Cardiac septum (tissue), 1 donor: ENCODE measurements at regions not wholly inside any gene's neighbourhood (a gene's known extent, or its start where the extent isn't known, plus 50 kb on each side); places are given as distances from the start of the nearest gene placed in this dataset.
A peak's percentile ranks its signal among the peaks of the same experiment; 100 is the strongest.
"Not testable (repeated sequence)": the region's sequence is repeated elsewhere in the genome, so short reads cannot be mapped to it uniquely, and the experiment has no call there.

Experiments used
- DNase-seq: peaks from one replicate; pipeline ENCODE4 v3.0.0-alpha.2; 2020; ENCODE audit warnings: low spot score
- intact Hi-C: fragments of 100-400 bp; cut with DNase I; formaldehyde crosslinking; loops from one replicate; pipeline ENCODE4 v1.14.0; 2022
- donor health status: DM: no; HTN: no; CAD: no.

- DNase-seq, intact Hi-C loops: not testable (repeated sequence)
Observed at GRCh38 chr2:87331940-87332583, 310.4 kb upstream of the PLGLB1 start.

GRCh38 chr2:87334888-87335287 is 313.2 kb upstream of the PLGLB1 start:
- DNase-seq, intact Hi-C loops: not testable (repeated sequence)

GRCh38 chr2:87338998-87339397 is 317.4 kb upstream of the PLGLB1 start:
- DNase-seq, intact Hi-C loops: not testable (repeated sequence)

GRCh38 chr2:87341601-87342014 is 320.0 kb upstream of the PLGLB1 start:
- DNase-seq, result peak; percentile 88
- intact Hi-C loops, result not testable (repeated sequence)

- intact Hi-C loops, DNase-seq: not testable (repeated sequence)
Observed at GRCh38 chr2:87342175-87342574, 320.5 kb upstream of the PLGLB1 start.

GRCh38 chr2:87343347-87343746 is 321.7 kb upstream of the PLGLB1 start:
- not testable (repeated sequence) for DNase-seq

GRCh38 chr2:87345283-87345682 is 323.6 kb upstream of the PLGLB1 start:
- intact Hi-C loops, result not testable (repeated sequence)

More at GRCh38 chr2:87343347-87343746, 321.7 kb upstream of the PLGLB1 start:
- intact Hi-C loops, result not testable (repeated sequence)

GRCh38 chr2:87348556-87348955 is 326.9 kb upstream of the PLGLB1 start:
- intact Hi-C loops, DNase-seq: not testable (repeated sequence)

More at GRCh38 chr2:87345283-87345682, 323.6 kb upstream of the PLGLB1 start:
- not testable (repeated sequence) for DNase-seq

GRCh38 chr2:87349006-87349405 is 327.4 kb upstream of the PLGLB1 start:
- DNase-seq, intact Hi-C loops: not testable (repeated sequence)

GRCh38 chr2:87352178-87352934 is 330.7 kb upstream of the PLGLB1 start:
- DNase-seq, intact Hi-C loops: not testable (repeated sequence)

GRCh38 chr2:87353408-87353807 is 331.8 kb upstream of the PLGLB1 start:
- intact Hi-C loops, DNase-seq: not testable (repeated sequence)

- DNase-seq, intact Hi-C loops: not testable (repeated sequence)
Observed at GRCh38 chr2:87354102-87354501, 332.5 kb upstream of the PLGLB1 start.

- DNase-seq, intact Hi-C loops: not testable (repeated sequence)
Observed at GRCh38 chr2:87360250-87360649, 338.6 kb upstream of the PLGLB1 start.

GRCh38 chr2:87360927-87361326 is 339.3 kb upstream of the PLGLB1 start:
- intact Hi-C loops, DNase-seq: not testable (repeated sequence)

- intact Hi-C loops, result not testable (repeated sequence)
Observed at GRCh38 chr2:87361805-87362204, 340.2 kb upstream of the PLGLB1 start.

GRCh38 chr2:87364379-87364778 is 342.7 kb upstream of the PLGLB1 start:
- intact Hi-C loops, DNase-seq: not testable (repeated sequence)

More at GRCh38 chr2:87361805-87362204, 340.2 kb upstream of the PLGLB1 start:
- not testable (repeated sequence) for DNase-seq

GRCh38 chr2:87365038-87365437 is 343.4 kb upstream of the PLGLB1 start:
- DNase-seq, intact Hi-C loops: not testable (repeated sequence)

- DNase-seq, intact Hi-C loops: not testable (repeated sequence)
Observed at GRCh38 chr2:87386063-87386560, 361.8 kb upstream of the PLGLB2 start.

GRCh38 chr2:87395784-87396183 is 352.1 kb upstream of the PLGLB2 start:
- peak; percentile 72 for DNase-seq
- intact Hi-C loops, result not testable (repeated sequence)

GRCh38 chr2:87396551-87397265 is 351.2 kb upstream of the PLGLB2 start:
- peak; percentile 60 for DNase-seq
- intact Hi-C loops, result not testable (repeated sequence)
